GM12872 (cell line): ENCODE measurements at regions not wholly inside any gene's neighbourhood (a gene's known extent, or its start where the extent isn't known, plus 50 kb on each side); places are given as distances from the start of the nearest gene placed in this dataset.

Experiments
- TF ChIP-seq, protein P1 (sequence below): IDR thresholded peaks from 3 replicates; pipeline ENCODE4 v1.5.1; 2011; ENCODE audit warnings: low read depth, mild to moderate bottlenecking, low read length, moderate library complexity; ENCODE audit not compliant: insufficient read depth

DNA sequence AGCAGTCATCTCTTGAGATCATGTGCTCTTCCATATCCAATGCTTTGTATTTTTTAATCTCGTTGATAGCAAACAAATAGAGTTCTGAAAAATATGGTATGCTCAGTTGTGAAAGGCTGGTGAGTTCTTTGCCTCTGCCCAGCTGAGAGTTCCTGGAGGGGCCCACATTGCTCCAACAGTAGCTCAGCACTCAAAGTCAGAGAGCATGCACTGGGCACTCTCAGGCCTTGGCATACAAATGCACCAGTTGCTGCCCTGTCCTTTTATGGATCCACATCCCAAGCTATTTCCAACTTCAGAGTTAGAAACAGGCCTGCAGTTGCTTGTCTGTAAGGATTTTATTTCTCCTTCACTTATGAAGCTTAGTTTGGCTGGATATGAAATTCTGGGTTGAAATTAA lies 181.7 kb upstream of the CHRNA7 start:
- TF ChIP-seq, protein P1, sequence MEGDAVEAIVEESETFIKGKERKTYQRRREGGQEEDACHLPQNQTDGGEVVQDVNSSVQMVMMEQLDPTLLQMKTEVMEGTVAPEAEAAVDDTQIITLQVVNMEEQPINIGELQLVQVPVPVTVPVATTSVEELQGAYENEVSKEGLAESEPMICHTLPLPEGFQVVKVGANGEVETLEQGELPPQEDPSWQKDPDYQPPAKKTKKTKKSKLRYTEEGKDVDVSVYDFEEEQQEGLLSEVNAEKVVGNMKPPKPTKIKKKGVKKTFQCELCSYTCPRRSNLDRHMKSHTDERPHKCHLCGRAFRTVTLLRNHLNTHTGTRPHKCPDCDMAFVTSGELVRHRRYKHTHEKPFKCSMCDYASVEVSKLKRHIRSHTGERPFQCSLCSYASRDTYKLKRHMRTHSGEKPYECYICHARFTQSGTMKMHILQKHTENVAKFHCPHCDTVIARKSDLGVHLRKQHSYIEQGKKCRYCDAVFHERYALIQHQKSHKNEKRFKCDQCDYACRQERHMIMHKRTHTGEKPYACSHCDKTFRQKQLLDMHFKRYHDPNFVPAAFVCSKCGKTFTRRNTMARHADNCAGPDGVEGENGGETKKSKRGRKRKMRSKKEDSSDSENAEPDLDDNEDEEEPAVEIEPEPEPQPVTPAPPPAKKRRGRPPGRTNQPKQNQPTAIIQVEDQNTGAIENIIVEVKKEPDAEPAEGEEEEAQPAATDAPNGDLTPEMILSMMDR: no peak

DNA sequence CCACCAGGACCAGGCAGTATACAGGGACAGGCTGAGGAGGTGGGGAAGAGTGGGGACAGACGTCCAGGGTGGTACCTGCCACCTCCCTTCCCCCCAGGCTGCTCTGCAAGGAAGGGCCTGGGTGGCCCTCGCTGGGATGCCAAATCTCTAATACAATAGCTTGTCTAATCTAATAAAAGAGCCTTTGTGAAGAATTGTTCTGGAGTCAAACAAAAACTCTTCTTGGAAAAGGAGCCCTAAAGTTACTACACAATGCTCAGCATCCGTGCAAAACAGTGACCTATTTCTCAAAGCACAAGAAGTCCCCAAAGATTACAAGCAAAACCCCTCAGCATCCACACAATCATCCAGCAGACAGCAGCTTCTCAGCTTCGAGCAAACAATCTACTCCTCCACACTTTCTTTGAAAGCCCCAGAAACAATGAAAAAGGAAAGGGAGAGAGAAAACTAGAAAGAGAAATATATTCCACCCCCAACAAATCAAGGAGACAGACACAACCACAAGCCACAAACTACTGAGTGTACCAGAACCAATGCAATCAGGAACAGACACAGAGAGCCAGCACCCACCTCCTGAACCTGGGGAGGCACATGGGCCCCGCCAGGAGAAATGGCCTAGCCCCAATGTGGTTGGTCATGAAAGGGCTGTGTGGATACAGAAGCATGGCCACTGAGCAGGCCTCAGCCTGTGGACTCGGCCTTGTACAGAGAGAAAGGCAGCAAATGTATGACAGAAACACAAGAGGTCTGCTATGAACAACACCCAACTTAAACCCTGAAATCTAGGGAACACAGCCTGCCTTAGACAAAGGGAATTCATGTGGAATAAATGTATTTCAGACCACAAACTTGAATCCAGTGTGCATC lies 177.1 kb upstream of the CHRNA7 start:
- TF ChIP-seq, protein P1: no peak

DNA sequence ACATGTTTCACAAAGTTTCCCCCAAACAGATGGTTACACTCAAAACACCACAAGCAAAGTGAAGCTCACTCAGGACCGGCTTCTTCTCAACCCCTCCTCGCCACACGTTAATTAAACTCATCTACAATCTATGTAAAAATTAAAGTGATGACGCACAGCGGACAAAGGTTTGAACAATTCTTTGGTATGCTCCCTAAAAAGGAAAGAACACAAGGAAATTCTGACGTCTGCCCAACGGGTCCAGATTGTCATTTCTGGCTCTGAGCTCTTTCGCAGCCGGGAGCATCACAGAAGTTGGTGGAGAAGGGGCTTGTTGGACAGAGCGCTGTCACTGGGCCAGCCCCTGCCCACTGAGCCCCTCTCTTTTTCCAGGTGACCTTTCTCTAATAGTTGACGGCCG lies 173.7 kb upstream of the CHRNA7 start:
- TF ChIP-seq, protein P1: no peak

DNA sequence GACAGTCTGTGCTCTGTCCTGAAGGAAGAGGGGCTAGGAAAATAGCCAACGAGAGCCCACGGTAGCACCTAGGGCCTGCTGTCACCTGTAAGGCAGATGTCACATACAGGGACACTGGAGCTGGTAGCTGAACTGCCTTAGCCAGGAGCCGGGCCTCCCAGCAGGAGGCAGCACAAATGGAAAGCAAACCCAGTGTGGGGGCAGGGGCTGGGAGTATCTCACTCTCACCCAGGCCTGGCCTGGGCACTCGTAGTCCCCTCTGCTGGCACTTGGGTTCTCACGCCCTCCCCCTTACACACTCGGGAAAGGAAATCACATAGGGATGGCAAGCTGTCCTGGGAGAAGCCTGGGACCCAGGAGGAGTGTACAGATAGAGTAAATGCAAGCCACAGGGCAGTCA lies 173.1 kb upstream of the CHRNA7 start:
- TF ChIP-seq, protein P1: no peak

DNA sequence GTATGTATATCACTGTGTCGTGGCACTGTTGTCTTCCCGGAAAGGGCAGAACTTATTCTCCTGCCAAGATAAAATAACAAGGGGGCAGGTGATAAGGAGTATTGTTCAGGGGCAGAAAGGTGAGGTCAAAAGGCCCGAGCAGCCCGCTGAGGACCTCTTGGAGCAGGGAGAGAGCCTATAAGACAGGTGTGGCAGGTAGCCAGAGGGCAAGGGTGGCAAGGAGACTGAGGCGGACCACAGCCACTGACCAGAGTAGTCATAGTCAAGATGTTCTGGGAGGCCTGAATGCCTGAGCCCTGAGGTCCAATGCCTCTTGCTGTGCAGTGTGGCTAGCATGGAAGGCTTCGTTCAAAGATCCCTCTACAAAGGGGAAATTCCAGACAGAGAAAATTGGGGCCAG lies 172.3 kb upstream of the CHRNA7 start:
- TF ChIP-seq, protein P1: no peak

DNA sequence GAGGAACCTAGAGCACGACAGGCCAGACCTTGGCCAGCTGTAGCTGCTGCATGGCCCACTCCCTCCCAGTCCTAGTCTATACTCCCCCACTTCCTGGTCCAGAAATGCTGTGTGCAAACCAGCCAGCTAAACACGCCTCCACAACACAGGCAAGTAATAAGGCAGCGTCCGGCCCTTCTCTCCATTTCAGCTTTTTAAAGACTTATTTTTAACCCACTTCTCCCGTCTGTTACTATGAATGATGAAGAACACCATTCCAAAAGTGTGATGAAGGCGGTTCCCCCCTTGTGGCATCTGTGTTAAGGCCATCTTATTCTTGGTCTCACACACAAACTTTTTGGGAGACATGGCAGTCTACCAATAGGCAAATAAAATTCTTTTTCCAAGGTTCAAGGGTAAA lies 164.1 kb upstream of the CHRNA7 start:
- TF ChIP-seq, protein P1: no peak

DNA sequence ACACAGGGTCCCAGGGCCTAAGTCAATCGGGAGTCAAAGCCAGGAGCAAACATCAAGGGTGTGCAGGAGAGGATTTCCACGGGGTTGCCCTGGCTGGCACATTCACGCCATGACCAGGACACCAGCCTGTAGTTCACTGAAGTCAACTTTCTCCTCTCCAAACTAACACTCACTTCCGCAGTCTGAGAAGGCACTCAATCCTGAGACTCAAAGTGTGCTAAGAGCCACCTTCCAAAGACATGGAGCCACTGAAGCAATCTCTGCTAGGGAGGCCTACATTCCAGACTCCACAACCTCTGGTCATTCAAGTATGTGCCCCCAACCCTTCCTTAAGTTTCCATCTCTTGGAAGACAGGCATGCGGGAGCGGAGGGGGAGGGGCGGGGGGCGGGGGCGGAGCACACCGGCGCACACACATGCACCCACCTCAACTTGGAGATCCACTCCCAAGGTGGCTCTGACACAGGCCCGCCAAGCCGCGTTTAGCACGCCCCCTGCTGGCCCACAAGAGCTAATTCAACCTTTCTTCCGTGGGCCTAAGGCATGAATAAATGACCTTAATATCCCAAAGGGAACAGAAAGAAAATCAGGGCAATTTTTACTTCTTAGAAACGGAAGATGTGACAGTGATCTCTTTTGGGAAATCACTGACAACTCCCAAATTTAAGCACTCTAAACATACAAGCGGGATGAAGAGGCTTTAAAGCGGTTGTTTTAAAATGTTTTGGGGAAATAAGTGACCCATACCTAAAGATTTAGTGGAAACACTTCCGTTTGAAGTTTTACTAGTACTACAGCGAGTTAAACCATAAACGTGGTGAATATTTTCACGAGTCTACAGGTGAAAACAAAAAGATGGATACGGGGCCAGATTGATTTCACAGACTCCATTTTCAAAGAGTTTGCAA lies 162.5 kb upstream of the CHRNA7 start:
- TF ChIP-seq, protein P1: peak; percentile 84
